WERI-Rb-1 (cell line): ENCODE measurements at regions not wholly inside any gene's neighbourhood (a gene's known extent, or its start where the extent isn't known, plus 50 kb on each side); places are given as distances from the start of the nearest gene placed in this dataset.
"Not testable (repeated sequence)": the region's sequence is repeated elsewhere in the genome, so short reads cannot be mapped to it uniquely, and the experiment has no call there.

ENCODE experiments used
- DNase-seq: peaks from one replicate; pipeline ENCODE4 v3.0.0-alpha.2; 2020
- H3K27ac ChIP-seq: fragments of 250-450 bp; sonication (Bioruptor Pico); 2 replicates; pipeline ENCODE4 v1.5.1; 2020; ENCODE audit warnings: mild to moderate bottlenecking, moderate library complexity
- H3K27me3 ChIP-seq: fragments of 250-450 bp; sonication (Bioruptor Pico); 2 replicates; pipeline ENCODE4 v1.5.1; 2021; ENCODE audit warnings: mild to moderate bottlenecking, low read depth, moderate library complexity; ENCODE audit not compliant: insufficient read depth, severe bottlenecking
- H3K36me3 ChIP-seq: fragments of 250-450 bp; sonication (Bioruptor Pico); 2 replicates; pipeline ENCODE4 v1.5.1; 2020; ENCODE audit warnings: mild to moderate bottlenecking, moderate library complexity
- H3K4me3 ChIP-seq: 2 replicates; pipeline ENCODE4 v1.5.1; 2011; ENCODE audit warnings: low read depth, mild to moderate bottlenecking, control low read depth, low read length
- H3K9me3 ChIP-seq: fragments of 250-450 bp; sonication (Bioruptor Pico); 2 replicates; pipeline ENCODE4 v1.5.1; 2021; ENCODE audit warnings: mild to moderate bottlenecking, moderate library complexity; ENCODE audit not compliant: severe bottlenecking
- CTCF ChIP-seq: IDR thresholded peaks from 2 replicates; pipeline ENCODE4 v1.5.1; 2011; ENCODE audit warnings: low read depth, mild to moderate bottlenecking, control low read depth, inconsistent platforms, low read length

- TF ChIP-seq CTCF, result no peak
- Histone ChIP-seq H3K36me3 (no peaks in the 10 kb centered on the region), H3K27me3 (no peaks in the 10 kb centered on the region), H3K4me3 (no peak overlapping the region), H3K9me3 (no peaks in the 10 kb centered on the region), H3K27ac (no peak overlapping the region)
- no peak for DNase-seq
Measured at GRCh38 chr2:34729845-34730244, 1130.7 kb upstream of the FAM98A start.

- Histone ChIP-seq H3K9me3 (no peaks in the 10 kb centered on the region), H3K36me3 (no peaks in the 10 kb centered on the region), H3K4me3 (no peak overlapping the region), H3K27me3 (no peaks in the 10 kb centered on the region), H3K27ac (no peak overlapping the region)
- TF ChIP-seq CTCF, result no peak
- DNase-seq, result no peak
Measured at GRCh38 chr2:34724107-34724506, 1125.0 kb upstream of the FAM98A start.

- no peak for DNase-seq
- Histone ChIP-seq H3K27ac (no peak overlapping the region), H3K4me3 (no peak overlapping the region), H3K27me3 (no peaks in the 10 kb centered on the region), H3K36me3 (no peaks in the 10 kb centered on the region), H3K9me3 (no peaks in the 10 kb centered on the region)
- TF ChIP-seq CTCF, result no peak
Measured at GRCh38 chr2:34723683-34724082, 1124.6 kb upstream of the FAM98A start.

GRCh38 chr2:34719206-34719605, 1120.1 kb upstream of the FAM98A start:
- Histone ChIP-seq H3K9me3 (no peaks in the 10 kb centered on the region), H3K4me3 (no peak overlapping the region), H3K27me3 (no peaks in the 10 kb centered on the region), H3K36me3 (no peaks in the 10 kb centered on the region), H3K27ac (no peak overlapping the region)
- TF ChIP-seq CTCF, result no peak
- DNase-seq, result no peak

- H3K4me3 ChIP-seq, result no peak overlapping the region
- no peak overlapping the region for H3K27ac ChIP-seq
- H3K27me3 ChIP-seq, result no peaks in the 10 kb centered on the region
- no peaks in the 10 kb centered on the region for H3K9me3 ChIP-seq
- TF ChIP-seq CTCF, result no peak
- no peaks in the 10 kb centered on the region for H3K36me3 ChIP-seq
- no peak for DNase-seq
Measured at GRCh38 chr2:34705551-34706247, 1106.6 kb upstream of the FAM98A start.

- Histone ChIP-seq H3K36me3 (no peaks in the 10 kb centered on the region), H3K27ac (no peak overlapping the region), H3K9me3 (no peaks in the 10 kb centered on the region), H3K4me3 (no peak overlapping the region), H3K27me3 (no peaks in the 10 kb centered on the region)
- TF ChIP-seq CTCF, result no peak
- no peak for DNase-seq
Measured at GRCh38 chr2:34703292-34703691, 1104.2 kb upstream of the FAM98A start.

GRCh38 chr2:34702391-34702790, 1103.3 kb upstream of the FAM98A start:
- not testable (repeated sequence) for H3K36me3 ChIP-seq, H3K9me3 ChIP-seq, H3K27ac ChIP-seq, H3K27me3 ChIP-seq, DNase-seq, H3K4me3 ChIP-seq

- H3K27ac ChIP-seq, H3K27me3 ChIP-seq, H3K36me3 ChIP-seq, DNase-seq, H3K9me3 ChIP-seq, H3K4me3 ChIP-seq: not testable (repeated sequence)
Measured at GRCh38 chr2:34677591-34677990, 1078.5 kb upstream of the FAM98A start.

GRCh38 chr2:34677119-34677531, 1078.0 kb upstream of the FAM98A start:
- not testable (repeated sequence) for H3K36me3 ChIP-seq, H3K9me3 ChIP-seq, H3K4me3 ChIP-seq, H3K27ac ChIP-seq, H3K27me3 ChIP-seq, DNase-seq
